Ovary (tissue), 7 donors: ENCODE measurements at regions not wholly inside any gene's neighbourhood (a gene's known extent, or its start where the extent isn't known, plus 50 kb on each side); places are given as distances from the start of the nearest gene placed in this dataset.
"Not testable (repeated sequence)": the region's sequence is repeated elsewhere in the genome, so short reads cannot be mapped to it uniquely, and the experiment has no call there.

Experiments used
- DNase-seq, 5 donors: peaks; one replicate each; pipeline ENCODE4 v3.0.0-alpha.2; 2019 to 2020
- H3K27ac ChIP-seq, 2 donors: fragments of 200-600 bp; one replicate each; pipeline versions ENCODE4 v1.5.1 to v1.8.0; 2019 to 2022
- H3K27me3 ChIP-seq: fragments of 200-600 bp; one replicate; pipeline ENCODE4 v1.8.0; 2022
- H3K36me3 ChIP-seq: fragments of 200-600 bp; sonication (generic); one replicate; pipeline ENCODE4 v1.5.1; 2019
- H3K4me1 ChIP-seq: one replicate; pipeline ENCODE4 v1.8.1; 2013; ENCODE audit warnings: mild to moderate bottlenecking, moderate library complexity; ENCODE audit not compliant: insufficient read depth
- H3K4me3 ChIP-seq: fragments of 200-600 bp; sonication (generic); one replicate; pipeline ENCODE4 v1.5.1; 2017
- H3K9me3 ChIP-seq, 2 donors: fragments of 200-600 bp in 1 of 2; sonication (generic) in 1 of 2; one replicate each; pipeline versions ENCODE4 v1.5.1 to v1.8.1; 2013 to 2019; ENCODE audit warnings: mild to moderate bottlenecking in 1 of 2, moderate library complexity in 1 of 2
- WGBS, 3 donors: extraction: QIAGEN DNeasy Blood & Tissue Kit in 1 of 3; methylation state at CpG; one replicate each; pipeline versions ENCODE4 v1.1.5 to v1.1.7; 2013 to 2017; 5-methylcytosine and 5-hydroxymethylcytosine counted together
- intact Hi-C, 4 donors: fragments of 100-400 bp; cut with DNase I; formaldehyde crosslinking; loops; one replicate each; pipeline versions ENCODE4 v1.11.0 to v1.15.1; 2022 to 2023
- donor health status: DM: no; HTN: no; CAD: no; lungs with moderate emphysema.
- donor health status: DM: no; HTN: no; CAD: no.
- donor health status: Bipolar disorder and iron deficiency.
- donor health status: DM: no; HTN: no; CAD: no.
- donor health status: DM: yes; HTN: yes; CAD: no.

GRCh38 chr15:30721529-30721928 is 95.6 kb downstream of the ARHGAP11B start:
- H3K27ac ChIP-seq, H3K27me3 ChIP-seq, H3K36me3 ChIP-seq, H3K4me3 ChIP-seq, intact Hi-C loops, DNase-seq, H3K9me3 ChIP-seq, H3K4me1 ChIP-seq: not testable (repeated sequence)
- WGBS, 3 donors = 13 to 16% (median 15%) methylated on average over 2 of the region's 2 CpGs

- H3K27ac ChIP-seq, H3K4me3 ChIP-seq, DNase-seq, H3K27me3 ChIP-seq, H3K4me1 ChIP-seq, H3K9me3 ChIP-seq, intact Hi-C loops, H3K36me3 ChIP-seq: not testable (repeated sequence)
- WGBS, 3 donors = 100% methylated on average over 1 of the region's 1 CpG
These were observed 97.7 kb downstream of the ARHGAP11B start for GRCh38 chr15:30723540-30724175.

DNA sequence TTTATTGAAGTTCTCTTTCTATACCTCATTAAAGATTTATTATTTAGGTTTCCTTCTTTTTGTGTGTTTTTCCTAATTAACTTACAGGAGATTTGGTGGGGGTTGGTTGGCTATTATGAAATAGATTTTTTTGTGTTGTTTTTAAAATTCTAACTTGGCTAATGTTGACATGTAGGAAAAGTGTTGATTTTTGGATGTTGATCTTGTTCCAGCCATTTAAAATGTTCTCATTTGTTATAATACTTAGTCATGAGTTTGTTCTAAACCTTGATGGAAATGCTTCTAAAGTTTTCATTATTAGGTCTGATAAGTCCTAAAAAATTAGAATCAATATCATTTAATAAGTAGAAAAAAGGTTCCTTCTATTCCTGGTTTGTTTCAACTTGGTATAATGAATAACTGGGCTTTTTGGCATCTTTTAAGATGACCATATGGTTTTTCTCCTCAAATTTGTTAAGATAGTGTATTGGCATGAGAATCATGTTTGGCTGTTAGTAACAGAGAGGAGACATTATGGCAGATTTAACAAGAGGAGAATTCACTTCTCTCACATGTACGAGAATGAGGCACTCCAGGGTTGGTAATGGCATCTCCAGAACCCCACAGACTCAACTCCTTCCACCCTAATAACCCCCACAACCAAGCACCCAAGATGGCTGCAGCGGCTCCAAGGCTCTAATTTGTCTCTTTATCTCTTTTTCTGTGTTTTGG is 104.1 kb downstream of the ARHGAP11B start:
- 14 to 33% (median 24%) methylated on average over 2 of the region's 2 CpGs for WGBS, 3 donors
- H3K9me3 ChIP-seq, H3K4me1 ChIP-seq, H3K36me3 ChIP-seq, H3K27me3 ChIP-seq, intact Hi-C loops, H3K4me3 ChIP-seq, DNase-seq, H3K27ac ChIP-seq: not testable (repeated sequence)

- H3K36me3 ChIP-seq, intact Hi-C loops, H3K27me3 ChIP-seq, H3K9me3 ChIP-seq, DNase-seq, H3K27ac ChIP-seq, H3K4me3 ChIP-seq, H3K4me1 ChIP-seq: not testable (repeated sequence)
- 82 to 88% (median 86%) methylated on average over 3 of the region's 3 CpGs for WGBS, 3 donors
These were observed 104.7 kb downstream of the ARHGAP11B start for GRCh38 chr15:30730633-30731032.

- 97 to 98% (median 98%) methylated on average over 4 of the region's 4 CpGs for WGBS, 3 donors
- intact Hi-C loops, H3K27ac ChIP-seq, H3K4me3 ChIP-seq, H3K36me3 ChIP-seq, H3K4me1 ChIP-seq, DNase-seq, H3K27me3 ChIP-seq, H3K9me3 ChIP-seq: not testable (repeated sequence)
These were observed 106.2 kb downstream of the ARHGAP11B start for GRCh38 chr15:30732100-30732499.

DNA sequence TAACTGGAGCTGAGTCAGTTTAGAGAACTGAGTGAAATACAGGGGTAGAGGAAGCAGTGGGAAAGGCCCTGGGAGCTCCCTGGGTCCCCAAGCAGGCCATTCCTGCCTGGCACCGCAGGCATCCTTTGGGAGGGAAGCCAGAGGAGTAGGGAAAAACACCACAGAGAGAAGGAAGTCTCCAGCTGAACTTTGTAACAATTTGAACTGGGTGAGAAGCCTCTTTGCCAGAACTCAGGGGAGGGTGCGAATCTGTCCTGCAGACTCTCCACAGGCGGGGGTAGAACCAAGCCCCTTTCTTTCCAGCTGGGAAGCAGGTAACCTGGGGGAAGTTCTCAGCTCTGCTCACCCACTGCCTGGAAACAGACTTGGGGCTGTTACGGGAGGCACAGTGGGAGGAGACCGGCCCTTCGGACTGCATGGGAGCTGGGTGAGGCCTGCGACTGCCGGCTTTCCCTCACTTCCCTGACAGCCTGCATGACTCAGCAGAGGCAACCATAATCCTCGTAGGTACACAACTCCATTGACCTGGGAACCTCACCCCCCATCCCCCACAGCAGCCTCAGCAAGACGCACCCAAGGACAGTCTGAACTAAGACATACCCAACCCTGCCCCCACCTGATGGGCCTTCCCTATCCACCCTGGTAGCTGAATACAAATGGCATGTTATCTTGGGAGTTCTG is 110.1 kb downstream of the ARHGAP11B start:
- H3K4me3 ChIP-seq, intact Hi-C loops, H3K36me3 ChIP-seq, DNase-seq, H3K4me1 ChIP-seq, H3K9me3 ChIP-seq, H3K27me3 ChIP-seq, H3K27ac ChIP-seq: not testable (repeated sequence)
- WGBS, 3 donors = 95 to 97% (median 95%) methylated on average over 10 of the region's 10 CpGs

DNA sequence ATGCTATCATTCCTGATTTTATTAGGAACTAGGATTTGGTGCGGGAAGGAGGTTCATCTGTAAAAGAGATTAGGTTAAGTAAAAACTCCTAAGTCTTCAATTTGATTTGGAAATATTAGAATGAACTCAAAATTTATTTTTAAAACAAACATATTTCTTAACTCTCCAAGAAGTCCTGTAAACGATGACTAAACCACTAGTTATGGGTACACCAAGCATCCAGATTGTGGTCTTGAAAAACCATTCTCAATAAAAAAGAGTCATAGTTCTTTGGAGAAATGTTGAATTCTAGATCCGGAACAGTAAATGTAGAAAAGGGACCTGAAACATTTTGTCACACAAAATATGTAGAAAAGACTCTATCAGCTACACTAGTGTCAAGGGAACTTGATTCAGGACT is 116.9 kb downstream of the ARHGAP11B start:
- H3K4me3 ChIP-seq, H3K9me3 ChIP-seq, intact Hi-C loops, H3K27me3 ChIP-seq, H3K4me1 ChIP-seq, DNase-seq, H3K27ac ChIP-seq, H3K36me3 ChIP-seq: not testable (repeated sequence)
- WGBS, 3 donors = 67 to 83% (median 71%) methylated on average over 3 of the region's 3 CpGs

GRCh38 chr15:30749048-30749447 is 123.1 kb downstream of the ARHGAP11B start:
- WGBS, 3 donors = 60 to 92% (median 86%) methylated on average over 1 of the region's 1 CpG
- H3K4me1 ChIP-seq, H3K9me3 ChIP-seq, H3K36me3 ChIP-seq, DNase-seq, H3K4me3 ChIP-seq, H3K27me3 ChIP-seq, H3K27ac ChIP-seq, intact Hi-C loops: not testable (repeated sequence)
